ENCODE measurements at regions not wholly inside any gene's neighbourhood (a gene's known extent, or its start where the extent isn't known, plus 50 kb on each side); places are given as distances from the start of the nearest gene placed in this dataset.

DNA sequence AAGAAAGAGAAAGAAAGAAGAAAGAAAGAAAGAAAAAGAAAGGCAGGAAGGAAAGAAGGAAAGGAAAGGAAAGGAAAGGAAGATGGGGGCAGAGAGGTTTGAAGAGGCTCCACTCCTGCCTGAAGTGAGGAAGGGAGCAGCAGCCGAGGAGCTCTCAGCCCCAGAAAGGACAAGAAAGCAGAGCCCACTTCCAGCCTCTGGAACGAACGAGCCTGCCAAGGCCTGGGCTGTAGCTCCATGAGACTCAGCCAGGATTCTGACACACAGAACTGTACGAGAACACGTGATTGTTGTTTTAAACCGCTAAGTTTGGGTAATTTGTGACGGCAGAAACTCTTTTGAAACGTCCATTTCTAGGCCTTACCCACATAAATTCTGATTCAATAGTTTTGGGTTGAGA is 69.5 kb downstream of the TTLL2 start:
- TF ChIP-seq GABPA (tag; conservative IDR thresholded peaks at IDR 0.05; ENCODE audit: low read depth), result no peak
- TF ChIP-seq E2F3 (CRISPR knock-in tag; IDR thresholded peaks at IDR 0.05), result no peak
- TF ChIP-seq MED1 (CRISPR knock-in tag; IDR thresholded peaks at IDR 0.05; ENCODE audit: borderline replicate concordance), result no peak
- no peak for TF ChIP-seq MAFK (IDR thresholded peaks at IDR 0.05; ENCODE audit: low read length)
- no peak for TF ChIP-seq RFX5 (IDR thresholded peaks at IDR 0.05; ENCODE audit: low read depth, low read length)
- TF ChIP-seq POLR2A (conservative IDR thresholded peaks at IDR 0.05), result no peak
- no peak for TF ChIP-seq CTCF (IDR thresholded peaks at IDR 0.05 in 2 of 3, conservative IDR thresholded peaks at IDR 0.05 in 1 of 3; ENCODE audit: insufficient read depth in 2 of 3, low read depth in 1 of 3, low read length in 3 of 3)
- TF ChIP-seq BRCA1 (IDR thresholded peaks at IDR 0.05), result no peak
- no peak for TF ChIP-seq BRCA1 (CRISPR knock-in tag; IDR thresholded peaks at IDR 0.05)
- TF ChIP-seq FOS (IDR thresholded peaks at IDR 0.05; ENCODE audit: extremely low read depth, insufficient read length), result no peak
- TF ChIP-seq JUND (IDR thresholded peaks at IDR 0.05; ENCODE audit: borderline replicate concordance, low read depth, low read length), result no peak
- no peak for TF ChIP-seq JUND (tag; IDR thresholded peaks at IDR 0.05; ENCODE audit: borderline replicate concordance, low read depth, low read length)
